GM23338 (cell line): ENCODE measurements at regions not wholly inside any gene's neighbourhood (a gene's known extent, or its start where the extent isn't known, plus 50 kb on each side); places are given as distances from the start of the nearest gene placed in this dataset.
A peak's percentile ranks its signal among the peaks of the same experiment; 100 is the strongest.

Experiments
- ATAC-seq: fragments of 200-7000 bp; cut with Tn5 transposase; 3 replicates; pipeline ENCODE4 v1.9.1; 2020
- DNase-seq: peaks from one replicate; pipeline ENCODE4 v3.0.0-alpha.2; 2015; ENCODE audit warnings: low spot score
- H2AFZ ChIP-seq: fragments of 200-600 bp; sonication (generic); 2 replicates; pipeline ENCODE4 v1.8.0; 2016; ENCODE audit warnings: antibody characterized with exemption, mild to moderate bottlenecking, moderate library complexity
- H3F3A ChIP-seq: fragments of 200-600 bp; sonication (generic); replicated peaks from 2 replicates; pipeline ENCODE4 v1.8.0; 2017; ENCODE audit warnings: antibody characterized with exemption, mixed run types, low read depth
- H3K27ac ChIP-seq: fragments of 200-600 bp; sonication (generic); 2 replicates; pipeline ENCODE4 v1.6.1; 2016; ENCODE audit warnings: low read depth
- H3K27me3 ChIP-seq: fragments of 200-600 bp; sonication (generic); 2 replicates; pipeline ENCODE4 v1.8.0; 2016; ENCODE audit warnings: mild to moderate bottlenecking, mixed run types, moderate library complexity; ENCODE audit not compliant: insufficient read depth
- H3K36me3 ChIP-seq: fragments of 200-600 bp; sonication (generic); 2 replicates; pipeline ENCODE4 v1.8.0; 2016; ENCODE audit warnings: mild to moderate bottlenecking; ENCODE audit not compliant: insufficient read depth
- H3K4me1 ChIP-seq: fragments of 200-600 bp; sonication (generic); 2 replicates; pipeline ENCODE4 v1.8.0; 2016; ENCODE audit warnings: mild to moderate bottlenecking, moderate library complexity; ENCODE audit not compliant: insufficient read depth
- H3K4me2 ChIP-seq: fragments of 200-600 bp; sonication (generic); 2 replicates; pipeline ENCODE4 v1.7.1; 2017; ENCODE audit warnings: mixed run types
- H3K4me3 ChIP-seq: fragments of 200-600 bp; sonication (generic); 2 replicates; pipeline ENCODE4 v1.6.1; 2016; ENCODE audit warnings: mixed run types
- H3K79me2 ChIP-seq: fragments of 200-600 bp; sonication (generic); replicated peaks from 2 replicates; pipeline ENCODE4 v1.8.0; 2017; ENCODE audit warnings: mild to moderate bottlenecking; ENCODE audit not compliant: insufficient read depth
- H3K9me2 ChIP-seq: fragments of 200-600 bp; sonication (generic); 2 replicates; pipeline ENCODE4 v1.8.0; 2017; ENCODE audit not compliant: insufficient read depth
- H4K20me1 ChIP-seq: fragments of 200-600 bp; sonication (generic); replicated peaks from 2 replicates; pipeline ENCODE4 v1.8.0; 2017; ENCODE audit warnings: mild to moderate bottlenecking; ENCODE audit not compliant: insufficient read depth
- H3K27ac Mint-ChIP-seq: 2 replicates; pipeline ENCODE4 v1.8.0; 2020; ENCODE audit warnings: inconsistent platforms, mild to moderate bottlenecking, moderate library complexity, mixed read lengths
- H3K27me3 Mint-ChIP-seq: 3 replicates; pipeline ENCODE4 v1.8.0; 2022; ENCODE audit warnings: low read depth, mild to moderate bottlenecking, moderate library complexity, mixed read lengths, inconsistent platforms; ENCODE audit not compliant: insufficient read depth, poor library complexity
- H3K36me3 Mint-ChIP-seq: 3 replicates; pipeline ENCODE4 v1.8.0; 2021; ENCODE audit warnings: low read depth, mild to moderate bottlenecking, inconsistent platforms, moderate library complexity, mixed read lengths
- H3K4me1 Mint-ChIP-seq: 3 replicates; pipeline ENCODE4 v1.8.0; 2020; ENCODE audit warnings: mild to moderate bottlenecking, inconsistent platforms, mixed read lengths
- H3K4me3 Mint-ChIP-seq: 3 replicates; pipeline ENCODE4 v1.8.0; 2021; ENCODE audit warnings: moderate library complexity, mild to moderate bottlenecking, inconsistent platforms, mixed read lengths
- H3K9me3 Mint-ChIP-seq: 3 replicates; pipeline ENCODE4 v1.8.0; 2020; ENCODE audit warnings: moderate library complexity, mild to moderate bottlenecking, inconsistent platforms, mixed read lengths
- EZH2 ChIP-seq: fragments of 200-600 bp; sonication (generic); IDR thresholded peaks from one replicate; pipeline ENCODE4 v1.8.0; 2017; ENCODE audit warnings: antibody characterized with exemption, mild to moderate bottlenecking, low read depth; ENCODE audit not compliant: unreplicated experiment
- EZH2phosphoT487 ChIP-seq: fragments of 200-600 bp; sonication (generic); IDR thresholded peaks from one replicate; pipeline ENCODE4 v1.8.1; 2018; ENCODE audit warnings: antibody characterized with exemption; ENCODE audit not compliant: unreplicated experiment
- NANOG ChIP-seq: IDR thresholded peaks from 2 replicates; pipeline ENCODE4 v1.6.1; 2016; ENCODE audit warnings: antibody characterized with exemption, borderline replicate concordance
- REST ChIP-seq: IDR thresholded peaks from one replicate; pipeline ENCODE4 v1.6.1; 2018; ENCODE audit warnings: antibody characterized with exemption; ENCODE audit not compliant: unreplicated experiment
- STAT1 ChIP-seq: IDR thresholded peaks from one replicate; pipeline ENCODE4 v1.6.1; 2016; ENCODE audit warnings: antibody characterized with exemption; ENCODE audit not compliant: unreplicated experiment
- ZNF331 ChIP-seq: fragments of 250-450 bp; sonication (Bioruptor Pico); IDR thresholded peaks from 2 replicates; pipeline ENCODE4 v1.5.0; 2020; ENCODE audit warnings: low read depth, mild to moderate bottlenecking, moderate library complexity

- ATAC-seq: no peak
- no peak for DNase-seq
- H3K9me3 Mint-ChIP-seq: no peaks in the 10 kb centered on the region; the same call in 2 of the 3 replicates
Measured at GRCh38 chr6:163955096-163955495, 540.6 kb downstream of the QKI start.

GRCh38 chr6:163954088-163954775 lies 539.7 kb downstream of the QKI start:
- Mint-ChIP-seq H3K36me3 (no peaks in the 10 kb centered on the region), H3K27me3 (peaks cover 6% of the 10 kb centered on the region), H3K27ac (no peak overlapping the region), H3K9me3 (no peaks in the 10 kb centered on the region; the same call in 2 of the 3 replicates), H3K4me1 (peaks cover 43% of the 10 kb centered on the region), H3K4me3 (no peak overlapping the region)
- Histone ChIP-seq H3K27ac (no peak overlapping the region), H3K79me2 (no peaks in the 10 kb centered on the region), H3K36me3 (no peaks in the 10 kb centered on the region), H3K4me1 (peaks cover 18% of the 10 kb centered on the region), H3K27me3 (no peaks in the 10 kb centered on the region), H3K9me2 (peaks cover 2% of the 10 kb centered on the region; the same call in 1 of the 2 replicates), H2AFZ (no peak overlapping the region), H4K20me1 (no peaks in the 10 kb centered on the region), H3F3A (no peaks in the 10 kb centered on the region), H3K4me3 (no peak overlapping the region), H3K4me2 (no peak overlapping the region)
- no peak for DNase-seq
- TF ChIP-seq NANOG: no peak
- TF ChIP-seq ZNF331: no peak
- ATAC-seq: no peak

More at GRCh38 chr6:163955096-163955495, 540.6 kb downstream of the QKI start:
- peaks cover under 1% of the 10 kb centered on the region; the same call in 1 of the 2 replicates for H3K9me2 ChIP-seq
- H4K20me1 ChIP-seq: no peaks in the 10 kb centered on the region
- Mint-ChIP-seq H3K27me3 (peaks cover 4% of the 10 kb centered on the region), H3K4me3 (no peak overlapping the region), H3K27ac (no peak overlapping the region), H3K4me1 (peaks cover 44% of the 10 kb centered on the region), H3K36me3 (no peaks in the 10 kb centered on the region)
- H3K27ac ChIP-seq: no peak overlapping the region
- TF ChIP-seq EZH2: no peak
- no peaks in the 10 kb centered on the region for H3K36me3 ChIP-seq
- no peaks in the 10 kb centered on the region for H3K27me3 ChIP-seq
- no peaks in the 10 kb centered on the region for H3F3A ChIP-seq
- H3K4me1 ChIP-seq: peaks cover 18% of the 10 kb centered on the region
- H3K79me2 ChIP-seq: no peaks in the 10 kb centered on the region
- H3K4me2 ChIP-seq: no peak overlapping the region
- no peak overlapping the region for H3K4me3 ChIP-seq
- H2AFZ ChIP-seq: no peak overlapping the region

GRCh38 chr6:163952005-163952404 lies 537.5 kb downstream of the QKI start:
- Histone ChIP-seq H4K20me1 (no peaks in the 10 kb centered on the region), H3K9me2 (peaks cover 2% of the 10 kb centered on the region; the same call in 1 of the 2 replicates), H2AFZ (peak overlapping the region; percentile 8; the same call in 1 of the 2 replicates), H3K27me3 (no peaks in the 10 kb centered on the region), H3F3A (no peaks in the 10 kb centered on the region), H3K79me2 (no peaks in the 10 kb centered on the region), H3K4me3 (no peak overlapping the region), H3K4me1 (peaks cover 15% of the 10 kb centered on the region), H3K4me2 (no peak overlapping the region), H3K27ac (no peak overlapping the region), H3K36me3 (no peaks in the 10 kb centered on the region)
- Mint-ChIP-seq H3K36me3 (peaks cover 4% of the 10 kb centered on the region; the same call in 1 of the 3 replicates), H3K27me3 (peaks cover 6% of the 10 kb centered on the region), H3K4me1 (peaks cover 35% of the 10 kb centered on the region), H3K4me3 (no peak overlapping the region), H3K9me3 (no peaks in the 10 kb centered on the region; the same call in 2 of the 3 replicates), H3K27ac (peak overlapping the region; percentile 33; the same call in 1 of the 2 replicates)
- no peak for ATAC-seq
- no peak for DNase-seq
- TF ChIP-seq EZH2phosphoT487 (no peak), STAT1 (no peak), REST (no peak), NANOG (no peak)
